HTR-8/SVneo (cell line): ENCODE measurements at regions not wholly inside any gene's neighbourhood (a gene's known extent, or its start where the extent isn't known, plus 50 kb on each side); places are given as distances from the start of the nearest gene placed in this dataset.
"Not testable (repeated sequence)": the region's sequence is repeated elsewhere in the genome, so short reads cannot be mapped to it uniquely, and the experiment has no call there.

Source experiments
- DNase-seq: peaks from one replicate; pipeline ENCODE4 v3.0.0; 2011; ENCODE audit warnings: low spot score, mixed read lengths; ENCODE audit not compliant: insufficient read length
- FAIRE-seq: peaks from 2 replicates; lab custom pipeline; 2011; peaks lifted over from hg19 to GRCh38; lab: Jason Lieb, UNC

- no peak for DNase-seq
- FAIRE-seq = no peak
These were observed 245.6 kb upstream of the FERD3L start for GRCh38 chr7:19390795-19391194.

GRCh38 chr7:19381321-19381720 lies 236.1 kb upstream of the FERD3L start:
- no peak for DNase-seq
- no peak for FAIRE-seq

GRCh38 chr7:19378345-19378714 lies 233.1 kb upstream of the FERD3L start:
- FAIRE-seq (no peak), DNase-seq (no peak)

GRCh38 chr7:19377611-19378344 lies 232.6 kb upstream of the FERD3L start:
- no peak for FAIRE-seq
- DNase-seq = peak; percentile 4

GRCh38 chr7:19376538-19376937 lies 231.3 kb upstream of the FERD3L start:
- DNase-seq (no peak), FAIRE-seq (no peak)

GRCh38 chr7:19375976-19376375 lies 230.8 kb upstream of the FERD3L start:
- DNase-seq (no peak), FAIRE-seq (no peak)

GRCh38 chr7:19373334-19373733 lies 228.1 kb upstream of the FERD3L start:
- DNase-seq = no peak
- no peak for FAIRE-seq

- DNase-seq (no peak), FAIRE-seq (no peak)
These were observed 224.6 kb upstream of the FERD3L start for GRCh38 chr7:19369806-19370205.

GRCh38 chr7:19369182-19369581 lies 224.0 kb upstream of the FERD3L start:
- FAIRE-seq (no peak), DNase-seq (no peak)

GRCh38 chr7:19368491-19368925 lies 223.3 kb upstream of the FERD3L start:
- FAIRE-seq = no peak
- no peak for DNase-seq

GRCh38 chr7:19364950-19365349 lies 219.7 kb upstream of the FERD3L start:
- FAIRE-seq = no peak

GRCh38 chr7:19362099-19362498 lies 216.9 kb upstream of the FERD3L start:
- FAIRE-seq (no peak), DNase-seq (no peak)

More at GRCh38 chr7:19364950-19365349, 219.7 kb upstream of the FERD3L start:
- no peak for DNase-seq

GRCh38 chr7:19353180-19353579 lies 208.0 kb upstream of the FERD3L start:
- FAIRE-seq (no peak), DNase-seq (no peak)

- DNase-seq (no peak), FAIRE-seq (no peak)
These were observed 207.1 kb upstream of the FERD3L start for GRCh38 chr7:19352305-19352695.

- no peak for DNase-seq
- FAIRE-seq = no peak
These were observed 206.4 kb upstream of the FERD3L start for GRCh38 chr7:19351341-19352304.

GRCh38 chr7:19339512-19339911 lies 194.3 kb upstream of the FERD3L start:
- FAIRE-seq (no peak), DNase-seq (no peak)

- DNase-seq, FAIRE-seq: not testable (repeated sequence)
These were observed 193.3 kb upstream of the FERD3L start for GRCh38 chr7:19338512-19338911.

- DNase-seq = no peak
- no peak for FAIRE-seq
These were observed 191.7 kb upstream of the FERD3L start for GRCh38 chr7:19336836-19337383.

- no peak for DNase-seq
- FAIRE-seq = no peak
These were observed 188.5 kb upstream of the FERD3L start for GRCh38 chr7:19333706-19334105.

- no peak for FAIRE-seq
- no peak for DNase-seq
These were observed 181.8 kb upstream of the FERD3L start for GRCh38 chr7:19327018-19327417.

- DNase-seq = no peak
- no peak for FAIRE-seq
These were observed 176.8 kb upstream of the FERD3L start for GRCh38 chr7:19322002-19322401.
